ENCODE measurements at regions not wholly inside any gene's neighbourhood (a gene's known extent, or its start where the extent isn't known, plus 50 kb on each side); places are given as distances from the start of the nearest gene placed in this dataset.
A peak's percentile ranks its signal among the peaks of the same experiment; 100 is the strongest.

GRCh38 chr10:69685802-69686585, 55.9 kb downstream of the FAM241B start:
- ChIA-PET CTCF (interaction anchor here (1.5 kb wide), 1 partner anchor 44 kb away, joined by 3 read pairs; no protein-coding TSS in a partner anchor), POLR2A (ENCODE audit: unreplicated experiment) (no interaction called here)
- Histone ChIP-seq H3K79me2 (ENCODE audit: low read depth) (no peaks in the 10 kb centered on the region), H3K4me3 (no peak overlapping the region), H2AFZ (no peak overlapping the region), H4K20me1 (ENCODE audit: insufficient read depth) (no peaks in the 10 kb centered on the region), H3K27me3 (ENCODE audit: insufficient read depth, low read depth) (peaks cover 88% of the 10 kb centered on the region), H3K27ac (no peak overlapping the region), H3K4me1 (replicated peaks; ENCODE audit: insufficient read depth) (no peaks in the 10 kb centered on the region), H3K9me2 (ENCODE audit: insufficient read depth) (no peaks in the 10 kb centered on the region), H3K4me2 (no peak overlapping the region), H3K9me3 (ENCODE audit: insufficient read depth, low read depth) (no peaks in the 10 kb centered on the region), H3F3A (ENCODE audit: insufficient read depth, low read depth) (no peaks in the 10 kb centered on the region), H3K36me3 (ENCODE audit: low read depth) (no peaks in the 10 kb centered on the region)
- BruUV-seq (replicated peaks), result no TSS peak
- intact Hi-C loops (cut with micrococcal nuclease; ENCODE audit: unreplicated experiment), result no loop called here
- no peak for TF ChIP-seq EZH2 (IDR thresholded peaks at IDR 0.05; ENCODE audit: low read depth)
- TF ChIP-seq, protein P1, sequence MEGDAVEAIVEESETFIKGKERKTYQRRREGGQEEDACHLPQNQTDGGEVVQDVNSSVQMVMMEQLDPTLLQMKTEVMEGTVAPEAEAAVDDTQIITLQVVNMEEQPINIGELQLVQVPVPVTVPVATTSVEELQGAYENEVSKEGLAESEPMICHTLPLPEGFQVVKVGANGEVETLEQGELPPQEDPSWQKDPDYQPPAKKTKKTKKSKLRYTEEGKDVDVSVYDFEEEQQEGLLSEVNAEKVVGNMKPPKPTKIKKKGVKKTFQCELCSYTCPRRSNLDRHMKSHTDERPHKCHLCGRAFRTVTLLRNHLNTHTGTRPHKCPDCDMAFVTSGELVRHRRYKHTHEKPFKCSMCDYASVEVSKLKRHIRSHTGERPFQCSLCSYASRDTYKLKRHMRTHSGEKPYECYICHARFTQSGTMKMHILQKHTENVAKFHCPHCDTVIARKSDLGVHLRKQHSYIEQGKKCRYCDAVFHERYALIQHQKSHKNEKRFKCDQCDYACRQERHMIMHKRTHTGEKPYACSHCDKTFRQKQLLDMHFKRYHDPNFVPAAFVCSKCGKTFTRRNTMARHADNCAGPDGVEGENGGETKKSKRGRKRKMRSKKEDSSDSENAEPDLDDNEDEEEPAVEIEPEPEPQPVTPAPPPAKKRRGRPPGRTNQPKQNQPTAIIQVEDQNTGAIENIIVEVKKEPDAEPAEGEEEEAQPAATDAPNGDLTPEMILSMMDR (conservative IDR thresholded peaks at IDR 0.05), result no peak
- DNase-seq, result peak in 1 of 2 experiments; percentile 42

- TF ChIP-seq, protein P1 (conservative IDR thresholded peaks at IDR 0.05), result no peak
- TF ChIP-seq EZH2 (IDR thresholded peaks at IDR 0.05; ENCODE audit: low read depth), result no peak
- CTCF ChIA-PET, result interaction anchor here (0.6 to 1.5 kb wide), 2 partner anchors 21 to 45 kb away, joined by 3 read pairs; no protein-coding TSS in a partner anchor
- no peaks in the 10 kb centered on the region for H3K79me2 ChIP-seq (ENCODE audit: low read depth)
These were observed 56.8 kb downstream of the FAM241B start for GRCh38 chr10:69686866-69687265.

GRCh38 chr10:69687426-69687825, 57.4 kb downstream of the FAM241B start:
- Histone ChIP-seq H3F3A (ENCODE audit: insufficient read depth, low read depth) (no peaks in the 10 kb centered on the region), H3K4me2 (no peak overlapping the region), H3K9me2 (ENCODE audit: insufficient read depth) (no peaks in the 10 kb centered on the region), H3K36me3 (ENCODE audit: low read depth) (no peaks in the 10 kb centered on the region), H3K27me3 (ENCODE audit: insufficient read depth, low read depth) (peaks cover 74% of the 10 kb centered on the region), H3K4me1 (replicated peaks; ENCODE audit: insufficient read depth) (no peaks in the 10 kb centered on the region), H2AFZ (no peak overlapping the region), H3K4me3 (no peak overlapping the region), H4K20me1 (ENCODE audit: insufficient read depth) (no peaks in the 10 kb centered on the region), H3K9me3 (ENCODE audit: insufficient read depth, low read depth) (no peaks in the 10 kb centered on the region), H3K79me2 (ENCODE audit: low read depth) (no peaks in the 10 kb centered on the region), H3K27ac (no peak overlapping the region)
- ChIA-PET CTCF (interaction anchor here (0.6 to 1.5 kb wide), 2 partner anchors 21 to 46 kb away, joined by 3 read pairs; no protein-coding TSS in a partner anchor), POLR2A (ENCODE audit: unreplicated experiment) (no interaction called here)
- no peak for TF ChIP-seq EZH2 (IDR thresholded peaks at IDR 0.05; ENCODE audit: low read depth)
- TF ChIP-seq, protein P1 (conservative IDR thresholded peaks at IDR 0.05), result no peak
- intact Hi-C loops (cut with micrococcal nuclease; ENCODE audit: unreplicated experiment), result no loop called here
- no TSS peak for BruUV-seq (replicated peaks)
- no peak for DNase-seq

More at GRCh38 chr10:69686866-69687265, 56.8 kb downstream of the FAM241B start:
- Histone ChIP-seq H4K20me1 (ENCODE audit: insufficient read depth) (no peaks in the 10 kb centered on the region), H3K4me1 (replicated peaks; ENCODE audit: insufficient read depth) (no peaks in the 10 kb centered on the region), H3K27me3 (ENCODE audit: insufficient read depth, low read depth) (peaks cover 79% of the 10 kb centered on the region), H3K4me3 (no peak overlapping the region), H3K4me2 (no peak overlapping the region), H3K27ac (no peak overlapping the region), H2AFZ (no peak overlapping the region), H3K9me3 (ENCODE audit: insufficient read depth, low read depth) (no peaks in the 10 kb centered on the region), H3F3A (ENCODE audit: insufficient read depth, low read depth) (no peaks in the 10 kb centered on the region), H3K9me2 (ENCODE audit: insufficient read depth) (no peaks in the 10 kb centered on the region), H3K36me3 (ENCODE audit: low read depth) (no peaks in the 10 kb centered on the region)
- no TSS peak for BruUV-seq (replicated peaks)
- intact Hi-C loops (cut with micrococcal nuclease; ENCODE audit: unreplicated experiment), result no loop called here
- POLR2A ChIA-PET (ENCODE audit: unreplicated experiment), result no interaction called here
- no peak for DNase-seq

Data from PC-9 (cell line).